NCI-H1436 treated with DMSO at 0.1 percent for 48 hours (cell line): ENCODE measurements at regions not wholly inside any gene's neighbourhood (a gene's known extent, or its start where the extent isn't known, plus 50 kb on each side); places are given as distances from the start of the nearest gene placed in this dataset.
"Not testable (repeated sequence)": the region's sequence is repeated elsewhere in the genome, so short reads cannot be mapped to it uniquely, and the experiment has no call there.

Experiments used
- DNase-seq: peaks from one replicate; lab custom pipeline; 2025; lab: John Stamatoyannopoulos, UW

GRCh38 chr21:36247316-36248010, 72.5 kb upstream of the MORC3 start:
- no peak for DNase-seq

- DNase-seq, result no peak
Measured at GRCh38 chr21:36249576-36250422, 70.2 kb upstream of the MORC3 start.

GRCh38 chr21:36250423-36251075, 69.4 kb upstream of the MORC3 start:
- DNase-seq, result no peak

- no peak for DNase-seq
Measured at GRCh38 chr21:36254106-36254941, 65.7 kb upstream of the MORC3 start.

- no peak for DNase-seq
Measured at GRCh38 chr21:36255663-36256062, 64.3 kb upstream of the MORC3 start.

GRCh38 chr21:36257657-36258056, 62.3 kb upstream of the MORC3 start:
- DNase-seq, result no peak

- no peak for DNase-seq
Measured at GRCh38 chr21:36260030-36260787, 59.8 kb upstream of the MORC3 start.

GRCh38 chr21:36260802-36261201, 59.2 kb upstream of the MORC3 start:
- no peak for DNase-seq

- no peak for DNase-seq
Measured at GRCh38 chr21:36261459-36261858, 58.5 kb upstream of the MORC3 start.

- DNase-seq, result no peak
Measured at GRCh38 chr21:36263797-36264196, 56.2 kb upstream of the MORC3 start.

- no peak for DNase-seq
Measured at GRCh38 chr21:36265431-36265830, 54.6 kb upstream of the MORC3 start.

GRCh38 chr21:36267828-36268227, 52.2 kb upstream of the MORC3 start:
- DNase-seq, result not testable (repeated sequence)

GRCh38 chr21:36268264-36268663, 51.7 kb upstream of the MORC3 start:
- not testable (repeated sequence) for DNase-seq
